Cardiac fibroblast (primary cell): ENCODE measurements at regions not wholly inside any gene's neighbourhood (a gene's known extent, or its start where the extent isn't known, plus 50 kb on each side); places are given as distances from the start of the nearest gene placed in this dataset.

Experiments used
- DNase-seq, 2 donors: peaks; one replicate each; pipeline versions ENCODE4 v3.0.0 to v3.0.0-alpha.2; 2010; ENCODE audit warnings: low read depth in 2 of 2
- H3K4me3 ChIP-seq, 2 donors: replicated peaks in 1 of 2; 1 replicate in 1 of 2; 2 replicates in 1 of 2; pipeline ENCODE4 v1.5.1; 2011; ENCODE audit warnings: low read depth in 2 of 2, low read length in 2 of 2, mild to moderate bottlenecking in 2 of 2, moderate library complexity in 1 of 2
- CTCF ChIP-seq: IDR thresholded peaks from one replicate; pipeline ENCODE4 v1.5.1; 2011; ENCODE audit warnings: low read depth, mild to moderate bottlenecking, low read length, inconsistent platforms

GRCh38 chr11:116057000-116057399 lies 552.8 kb upstream of the CADM1 start:
- TF ChIP-seq CTCF = no peak
- no peak for DNase-seq
- no peak overlapping the region for H3K4me3 ChIP-seq

GRCh38 chr11:116055064-116055463 lies 550.8 kb upstream of the CADM1 start:
- no peak overlapping the region for H3K4me3 ChIP-seq
- no peak for DNase-seq
- TF ChIP-seq CTCF = no peak

- no peak overlapping the region for H3K4me3 ChIP-seq
- TF ChIP-seq CTCF = no peak
- DNase-seq = no peak
These were observed 549.3 kb upstream of the CADM1 start for GRCh38 chr11:116053548-116053919.

GRCh38 chr11:116052603-116053547 lies 548.7 kb upstream of the CADM1 start:
- no peak for TF ChIP-seq CTCF
- no peak overlapping the region for H3K4me3 ChIP-seq

GRCh38 chr11:116051494-116051893 lies 547.3 kb upstream of the CADM1 start:
- no peak for DNase-seq
- no peak for TF ChIP-seq CTCF
- no peak overlapping the region for H3K4me3 ChIP-seq

More at GRCh38 chr11:116052603-116053547, 548.7 kb upstream of the CADM1 start:
- no peak for DNase-seq

- no peak for TF ChIP-seq CTCF
- no peak overlapping the region for H3K4me3 ChIP-seq
- no peak for DNase-seq
These were observed 545.2 kb upstream of the CADM1 start for GRCh38 chr11:116049383-116049782.
